Activated CD4-positive, alpha-beta T cell treated with anti-CD3 and anti-CD28 coated beads for 36 hours (primary cell): ENCODE measurements at regions not wholly inside any gene's neighbourhood (a gene's known extent, or its start where the extent isn't known, plus 50 kb on each side); places are given as distances from the start of the nearest gene placed in this dataset.

Experiments used
- ATAC-seq: fragments of 200-7000 bp; cut with Tn5 transposase; one replicate; pipeline ENCODE4 v1.10.0; 2021; ENCODE audit warnings: mild to moderate bottlenecking, moderate library complexity
- CTCF ChIA-PET: fragments of 350-600 bp; sonication (Branson Sonifier 250); formaldehyde crosslinking; loops from one replicate; lab custom pipeline; 2021; ENCODE audit warnings: antibody characterized with exemption; lab: Charles Lee
- POLR2A ChIA-PET: fragments of 350-600 bp; sonication (Branson Sonifier 250); formaldehyde crosslinking; loops from one replicate; lab custom pipeline; 2021; ENCODE audit warnings: antibody characterized with exemption, inconsistent platforms; lab: Charles Lee
- DNase-seq: peaks from one replicate; pipeline ENCODE4 v3.0.0-alpha.2; 2020
- H3K27ac Mint-ChIP-seq: one replicate; pipeline ENCODE4 v1.8.0; 2021; ENCODE audit warnings: mixed read lengths
- H3K27me3 Mint-ChIP-seq: one replicate; pipeline ENCODE4 v1.8.0; 2021; ENCODE audit warnings: mixed read lengths
- H3K36me3 Mint-ChIP-seq: one replicate; pipeline ENCODE4 v1.8.0; 2021; ENCODE audit warnings: low read depth, mixed read lengths
- H3K4me1 Mint-ChIP-seq: one replicate; pipeline ENCODE4 v1.8.0; 2021; ENCODE audit warnings: mixed read lengths
- H3K4me3 Mint-ChIP-seq: one replicate; pipeline ENCODE4 v1.8.0; 2021; ENCODE audit warnings: mild to moderate bottlenecking, moderate library complexity, mixed read lengths
- H3K9me3 Mint-ChIP-seq: one replicate; pipeline ENCODE4 v1.8.0; 2021; ENCODE audit warnings: low read depth, mixed read lengths
- intact Hi-C, 2 experiments: fragments of 100-400 bp; cut with DNase I in 1 of 2; cut with micrococcal nuclease in 1 of 2; formaldehyde crosslinking; loops; one replicate each; pipeline versions ENCODE4 v1.14.2 to v1.15.1; 2022 to 2024; cut with DNase I, micrococcal nuclease

DNA sequence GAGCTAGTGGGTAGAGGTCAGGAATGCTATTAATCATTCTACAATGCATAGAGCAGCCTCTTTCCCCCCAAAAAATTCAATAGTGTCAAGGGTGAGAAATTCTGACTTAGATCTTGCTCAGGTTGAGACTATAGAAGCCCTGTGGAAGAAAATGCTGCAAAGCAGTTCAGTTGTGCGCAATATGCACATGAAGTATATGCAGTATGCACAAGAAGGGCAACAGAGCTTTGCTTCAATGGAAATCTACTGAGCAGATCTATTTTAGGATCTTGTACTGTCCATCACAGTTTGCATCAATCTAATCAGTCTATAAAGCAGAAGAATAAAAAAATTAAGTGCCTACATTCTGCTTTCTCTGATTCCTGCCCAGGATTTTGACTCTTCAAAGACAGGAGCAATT, 225.8 kb upstream of the STEAP1 start:
- Mint-ChIP-seq H3K27ac (no peak overlapping the region), H3K9me3 (peaks cover 2% of the 10 kb centered on the region), H3K4me3 (no peak overlapping the region), H3K36me3 (no peaks in the 10 kb centered on the region), H3K27me3 (no peaks in the 10 kb centered on the region), H3K4me1 (no peaks in the 10 kb centered on the region)
- no peak for DNase-seq
- ChIA-PET CTCF (no interaction called here), POLR2A (no interaction called here)
- intact Hi-C loops = no loop called here
- no peak for ATAC-seq

DNA sequence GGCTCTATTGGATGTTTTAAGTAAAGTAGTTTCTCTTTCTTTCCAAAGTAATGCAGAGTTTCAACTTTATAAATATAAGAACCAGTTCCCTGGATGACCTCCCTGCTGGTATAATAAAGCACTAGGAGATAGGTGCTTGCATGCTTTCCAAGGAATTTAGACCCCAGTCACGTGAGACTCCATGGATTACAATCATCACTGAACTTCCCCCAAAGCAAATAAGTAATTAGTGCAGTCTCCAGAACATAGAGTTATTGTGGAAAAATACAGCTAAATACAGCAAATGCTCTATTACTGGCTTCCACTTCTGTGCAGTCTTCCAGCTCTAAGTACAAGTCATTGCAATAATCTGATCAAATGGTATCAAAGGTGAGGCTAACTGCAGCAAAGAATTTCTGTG, 220.2 kb upstream of the STEAP1 start:
- no peak overlapping the region for H3K4me3 Mint-ChIP-seq
- H3K4me1 Mint-ChIP-seq = no peaks in the 10 kb centered on the region
- POLR2A ChIA-PET = no interaction called here
- H3K36me3 Mint-ChIP-seq = no peaks in the 10 kb centered on the region
- no peaks in the 10 kb centered on the region for H3K27me3 Mint-ChIP-seq
- intact Hi-C loops = no loop called here
- CTCF ChIA-PET = interaction anchor here (0.7 to 1.0 kb wide), 2 partner anchors 13 to 197 kb away, joined by 3 read pairs; no protein-coding TSS in a partner anchor
- ATAC-seq = no peak
- DNase-seq = no peak
- H3K9me3 Mint-ChIP-seq = peaks cover 2% of the 10 kb centered on the region
- H3K27ac Mint-ChIP-seq = no peak overlapping the region

DNA sequence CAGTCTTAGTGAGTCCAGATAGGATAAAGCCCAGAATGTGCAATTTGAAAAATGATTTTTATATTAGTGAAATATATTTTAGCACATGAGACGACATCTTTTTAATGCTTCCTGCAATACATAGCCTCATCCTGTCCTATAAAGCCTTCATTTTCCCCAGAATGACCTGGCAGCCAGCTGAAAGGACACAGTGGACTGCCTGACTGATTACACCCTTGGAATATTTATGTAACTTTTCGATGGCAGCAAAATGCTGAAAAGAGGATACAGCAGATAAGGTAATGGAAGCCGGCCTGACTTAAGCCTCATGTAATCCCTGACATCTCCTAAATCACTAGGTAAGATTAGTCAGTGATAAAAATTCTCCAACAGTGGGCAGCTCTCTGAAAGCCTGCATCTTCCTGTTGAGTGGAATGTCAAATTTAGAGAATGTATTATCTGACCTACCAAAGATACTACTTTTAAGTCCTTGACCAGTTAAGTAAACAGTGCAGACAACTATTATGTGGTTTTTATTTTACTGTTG, 210.7 kb upstream of the STEAP1 start:
- DNase-seq (no peak), ATAC-seq (no peak)
- no peak overlapping the region for H3K4me3 Mint-ChIP-seq
- no peak overlapping the region for H3K27ac Mint-ChIP-seq
- intact Hi-C loops = no loop called here
- no peaks in the 10 kb centered on the region for H3K4me1 Mint-ChIP-seq
- no peaks in the 10 kb centered on the region for H3K27me3 Mint-ChIP-seq
- no peaks in the 10 kb centered on the region for H3K36me3 Mint-ChIP-seq
- no peaks in the 10 kb centered on the region for H3K9me3 Mint-ChIP-seq
- CTCF ChIA-PET = no interaction called here
- POLR2A ChIA-PET = no interaction called here

DNA sequence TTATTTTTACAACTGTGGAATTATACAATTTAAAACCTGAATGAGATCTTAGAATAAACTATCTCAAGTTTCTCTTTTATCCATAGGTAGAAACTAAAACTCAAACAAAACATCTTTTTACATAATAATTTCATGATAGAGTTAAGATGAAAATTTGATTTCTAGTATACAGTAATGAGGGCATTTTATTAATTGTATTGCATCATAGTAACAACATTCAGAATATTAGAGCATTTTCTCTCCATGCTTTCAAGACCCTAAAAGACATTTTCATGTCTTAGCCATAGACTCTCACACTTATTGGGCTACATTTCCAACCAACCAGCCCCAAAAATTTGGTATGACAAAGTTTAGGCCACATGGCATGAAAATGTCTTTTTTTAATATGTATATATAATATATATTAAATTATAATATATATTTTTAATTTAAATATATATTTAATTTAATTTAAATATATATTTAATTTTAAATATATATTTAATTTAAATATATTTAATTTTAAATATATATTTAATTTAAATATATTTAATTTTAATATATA, 195.7 kb upstream of the STEAP1 start:
- peaks cover 2% of the 10 kb centered on the region for H3K9me3 Mint-ChIP-seq
- no peak overlapping the region for H3K27ac Mint-ChIP-seq
- no peaks in the 10 kb centered on the region for H3K4me1 Mint-ChIP-seq
- H3K4me3 Mint-ChIP-seq = no peak overlapping the region
- intact Hi-C loops = no loop called here
- POLR2A ChIA-PET = no interaction called here
- ATAC-seq (no peak), DNase-seq (no peak)
- CTCF ChIA-PET = no interaction called here
- no peaks in the 10 kb centered on the region for H3K36me3 Mint-ChIP-seq
- no peaks in the 10 kb centered on the region for H3K27me3 Mint-ChIP-seq

DNA sequence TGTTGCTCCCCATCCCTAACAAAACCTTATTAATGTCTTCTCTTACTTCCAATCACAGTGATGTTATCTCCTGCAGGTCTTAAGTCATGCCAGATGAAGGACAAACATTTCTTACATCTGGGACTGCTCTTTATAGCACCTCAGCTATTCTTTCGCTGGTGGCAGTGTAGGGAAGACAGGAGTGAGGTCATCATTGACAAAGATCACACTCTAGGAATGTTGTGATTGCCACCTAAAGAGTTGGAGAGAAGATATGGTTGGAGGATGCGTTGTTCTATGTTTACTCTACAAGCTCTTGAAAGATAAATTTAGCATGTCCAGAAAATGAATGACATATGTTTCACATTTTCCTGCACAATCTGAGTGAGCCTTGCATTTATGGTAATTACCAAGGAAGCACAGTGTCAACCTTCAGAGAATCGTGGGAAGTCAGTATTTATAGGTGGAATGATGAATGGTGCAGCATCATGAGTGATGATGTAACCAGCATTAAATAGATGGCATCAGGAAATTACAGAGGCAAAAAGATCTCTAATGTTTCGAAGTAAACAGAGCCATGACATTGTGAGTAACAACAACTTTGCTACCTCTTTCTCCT, 188.1 kb upstream of the STEAP1 start:
- ChIA-PET CTCF (no interaction called here), POLR2A (no interaction called here)
- H3K27ac Mint-ChIP-seq = no peak overlapping the region
- H3K4me1 Mint-ChIP-seq = no peaks in the 10 kb centered on the region
- intact Hi-C loops = no loop called here
- no peak for DNase-seq
- no peaks in the 10 kb centered on the region for H3K36me3 Mint-ChIP-seq
- no peak for ATAC-seq
- H3K4me3 Mint-ChIP-seq = no peak overlapping the region
- no peaks in the 10 kb centered on the region for H3K9me3 Mint-ChIP-seq
- no peaks in the 10 kb centered on the region for H3K27me3 Mint-ChIP-seq

DNA sequence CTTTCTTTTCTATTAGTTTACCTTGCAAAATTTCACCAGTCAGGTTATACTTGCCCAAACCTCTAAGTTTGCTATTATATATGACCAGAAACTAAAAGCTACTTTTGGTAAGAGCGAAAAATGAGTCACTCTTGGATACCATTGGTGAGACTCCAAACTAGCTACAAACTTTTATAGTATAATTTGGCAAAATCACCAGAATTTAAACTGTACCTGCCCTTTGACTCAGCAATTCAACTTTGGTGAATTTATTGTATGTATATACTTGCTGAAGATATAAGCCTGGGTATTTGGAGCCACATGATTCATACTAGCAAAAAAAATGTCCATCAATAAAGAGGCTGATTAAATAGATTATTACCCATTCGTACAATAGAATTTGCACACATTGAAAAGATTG, 178.7 kb upstream of the STEAP1 start:
- intact Hi-C loops = no loop called here
- CTCF ChIA-PET = no interaction called here

DNA sequence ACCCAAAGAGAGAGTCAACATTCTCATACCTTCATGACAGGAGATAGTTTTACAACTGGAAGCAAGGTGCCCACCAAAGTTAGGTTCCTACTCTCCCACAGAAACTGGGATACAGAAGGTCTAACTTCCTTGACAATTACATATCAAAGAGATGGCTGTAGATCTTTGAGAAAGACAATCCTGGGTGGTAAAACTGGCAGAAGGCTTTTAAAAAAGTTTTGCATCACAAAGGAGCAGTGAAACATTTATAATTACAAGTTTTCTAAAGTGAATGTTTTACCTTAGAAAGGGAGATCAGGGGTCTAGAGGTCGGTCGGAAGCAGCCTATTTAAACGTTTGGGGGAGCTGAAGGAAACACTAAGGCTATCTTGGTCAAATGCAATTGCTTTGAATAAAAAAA, 166.6 kb upstream of the STEAP1 start:
- H3K4me1 Mint-ChIP-seq = no peaks in the 10 kb centered on the region
- DNase-seq (no peak), ATAC-seq (no peak)
- no peak overlapping the region for H3K4me3 Mint-ChIP-seq
- no peak overlapping the region for H3K27ac Mint-ChIP-seq
- ChIA-PET POLR2A (no interaction called here), CTCF (interaction anchor here (0.9 kb wide), 1 partner anchor 16 kb away, joined by 3 read pairs; no protein-coding TSS in a partner anchor)
- intact Hi-C loops = no loop called here
- peaks cover 3% of the 10 kb centered on the region for H3K9me3 Mint-ChIP-seq
- H3K27me3 Mint-ChIP-seq = no peaks in the 10 kb centered on the region
- no peaks in the 10 kb centered on the region for H3K36me3 Mint-ChIP-seq

More for the DNA sequence above, 178.7 kb upstream of the STEAP1 start:
- no peak overlapping the region for H3K4me3 Mint-ChIP-seq
- POLR2A ChIA-PET = no interaction called here
- H3K9me3 Mint-ChIP-seq = no peaks in the 10 kb centered on the region
- H3K27ac Mint-ChIP-seq = no peak overlapping the region
- ATAC-seq (no peak), DNase-seq (no peak)
- H3K27me3 Mint-ChIP-seq = no peaks in the 10 kb centered on the region
- no peaks in the 10 kb centered on the region for H3K4me1 Mint-ChIP-seq
- no peaks in the 10 kb centered on the region for H3K36me3 Mint-ChIP-seq

DNA sequence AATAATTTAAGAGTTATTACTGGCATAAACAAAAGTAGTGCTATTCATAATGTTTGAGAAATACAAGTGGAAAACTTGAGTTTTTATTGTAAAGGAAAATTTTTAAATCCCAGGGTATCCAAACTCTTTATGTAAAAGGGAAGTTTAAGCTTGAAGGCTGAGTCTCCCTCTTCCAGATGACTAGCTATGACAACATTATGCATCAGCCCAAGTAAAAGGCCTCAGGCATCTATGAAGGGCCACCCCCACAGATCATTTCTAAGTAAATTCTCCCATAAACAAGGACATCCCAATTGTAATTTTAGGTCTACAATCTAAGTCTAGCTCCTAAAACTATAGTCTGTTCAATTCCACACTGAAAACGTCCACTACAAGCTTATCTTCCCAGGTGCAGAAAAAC, 166.2 kb upstream of the STEAP1 start:
- Mint-ChIP-seq H3K36me3 (no peaks in the 10 kb centered on the region), H3K27me3 (no peaks in the 10 kb centered on the region), H3K4me1 (no peaks in the 10 kb centered on the region), H3K9me3 (peaks cover 3% of the 10 kb centered on the region), H3K4me3 (no peak overlapping the region), H3K27ac (no peak overlapping the region)
- ChIA-PET CTCF (interaction anchor here (0.9 kb wide), 1 partner anchor 15 kb away, joined by 3 read pairs; no protein-coding TSS in a partner anchor), POLR2A (no interaction called here)
- ATAC-seq (no peak), DNase-seq (no peak)
- intact Hi-C loops = no loop called here

DNA sequence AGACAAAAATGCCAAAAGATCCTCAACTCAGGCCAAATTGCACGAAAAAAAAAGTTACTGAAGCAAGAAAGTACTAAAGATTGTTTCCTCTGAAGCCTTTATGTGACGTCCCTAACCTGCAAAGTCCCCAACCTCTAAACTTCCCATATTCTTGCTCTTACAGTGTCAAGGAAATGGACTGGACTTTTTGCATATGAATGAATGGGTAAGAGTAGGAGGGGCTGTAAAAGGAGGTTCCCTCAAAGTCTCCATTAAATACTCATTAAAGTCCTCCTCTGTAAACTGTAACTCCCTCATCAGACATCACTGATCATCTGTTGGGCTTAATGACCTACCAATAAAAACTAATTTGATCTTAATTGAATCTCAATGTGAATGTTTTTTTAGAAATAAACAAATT, 164.8 kb upstream of the STEAP1 start:
- intact Hi-C loops = no loop called here
- Mint-ChIP-seq H3K36me3 (no peaks in the 10 kb centered on the region), H3K9me3 (no peaks in the 10 kb centered on the region), H3K27me3 (no peaks in the 10 kb centered on the region), H3K4me1 (no peaks in the 10 kb centered on the region), H3K27ac (no peak overlapping the region), H3K4me3 (no peak overlapping the region)
- ATAC-seq (no peak), DNase-seq (no peak)
- POLR2A ChIA-PET = no interaction called here
- CTCF ChIA-PET = interaction anchor here (0.6 kb wide), 1 partner anchor 66 kb away, joined by 3 read pairs; no protein-coding TSS in a partner anchor

DNA sequence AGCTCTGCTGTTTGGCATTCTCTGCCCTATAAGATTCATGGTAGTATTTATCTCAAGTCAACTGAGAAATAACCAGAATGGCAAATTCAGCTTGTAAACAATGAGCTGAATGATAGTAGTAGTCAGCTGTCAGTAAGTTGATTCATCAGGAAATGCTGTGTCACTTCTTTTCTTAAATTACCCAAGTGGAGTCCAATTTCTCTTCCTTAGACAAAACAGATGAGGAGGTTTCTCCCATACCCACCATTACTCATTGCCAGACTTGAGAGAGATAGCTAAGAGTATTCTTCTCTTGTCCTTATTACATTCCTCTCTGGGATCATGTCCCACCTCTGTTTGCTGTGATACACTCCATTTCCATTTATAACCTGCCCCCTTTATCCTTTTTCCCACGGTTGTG, 159.8 kb upstream of the STEAP1 start:
- POLR2A ChIA-PET = no interaction called here
- H3K9me3 Mint-ChIP-seq = peaks cover 8% of the 10 kb centered on the region

DNA sequence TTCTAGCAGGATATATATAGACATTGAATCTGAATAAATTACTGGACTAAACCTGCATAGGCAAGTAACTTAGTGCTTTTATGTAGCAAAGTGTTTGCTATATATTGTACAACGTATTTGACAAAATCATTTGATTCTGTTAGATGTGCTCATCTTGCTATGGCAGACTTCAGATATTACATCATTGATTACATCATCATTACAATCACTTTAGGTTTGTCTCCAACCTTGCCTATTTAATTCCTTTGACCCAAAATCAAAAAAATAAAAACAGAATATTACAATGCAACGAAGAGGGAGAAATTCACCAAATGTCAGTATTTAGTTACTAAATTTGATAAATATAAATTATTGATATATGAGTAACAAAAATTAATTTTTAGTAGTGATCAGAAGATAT, 155.7 kb upstream of the STEAP1 start:
- DNase-seq (no peak), ATAC-seq (no peak)
- H3K4me3 Mint-ChIP-seq = no peak overlapping the region
- H3K9me3 Mint-ChIP-seq = peaks cover 8% of the 10 kb centered on the region
- intact Hi-C loops = no loop called here
- H3K27me3 Mint-ChIP-seq = peaks cover 1% of the 10 kb centered on the region
- no peak overlapping the region for H3K27ac Mint-ChIP-seq
- POLR2A ChIA-PET = no interaction called here
- H3K36me3 Mint-ChIP-seq = no peaks in the 10 kb centered on the region
- CTCF ChIA-PET = no interaction called here
- no peaks in the 10 kb centered on the region for H3K4me1 Mint-ChIP-seq

More for the DNA sequence above, 159.8 kb upstream of the STEAP1 start:
- DNase-seq = no peak
- Mint-ChIP-seq H3K4me1 (no peaks in the 10 kb centered on the region), H3K27me3 (peaks cover 1% of the 10 kb centered on the region), H3K4me3 (no peak overlapping the region), H3K36me3 (no peaks in the 10 kb centered on the region), H3K27ac (no peak overlapping the region)
- no peak for ATAC-seq
- CTCF ChIA-PET = no interaction called here
- intact Hi-C loops = no loop called here

DNA sequence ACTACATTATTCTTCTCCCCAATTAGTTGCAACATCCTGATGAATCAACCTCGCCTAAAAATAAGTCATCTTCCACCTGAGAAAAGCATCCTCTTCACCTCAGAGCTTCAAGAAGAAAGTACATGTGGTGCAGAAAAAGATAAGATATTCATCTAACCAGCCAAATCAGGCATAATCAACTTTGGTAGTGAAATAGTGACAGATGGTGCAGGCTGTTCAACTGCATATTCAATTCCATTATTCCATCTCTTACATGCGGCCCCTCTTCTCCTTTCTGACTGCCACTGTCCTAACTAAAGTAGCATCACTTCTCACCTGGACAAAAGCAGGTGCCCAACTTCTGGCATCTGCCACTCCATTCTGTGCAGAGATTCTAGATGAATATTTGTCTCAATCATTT, 148.4 kb upstream of the STEAP1 start:
- no peak overlapping the region for H3K27ac Mint-ChIP-seq
- H3K27me3 Mint-ChIP-seq = no peaks in the 10 kb centered on the region
- no peak overlapping the region for H3K4me3 Mint-ChIP-seq
- ChIA-PET CTCF (no interaction called here), POLR2A (no interaction called here)
- intact Hi-C loops = no loop called here
- ATAC-seq (no peak), DNase-seq (no peak)
- no peaks in the 10 kb centered on the region for H3K9me3 Mint-ChIP-seq
- no peaks in the 10 kb centered on the region for H3K36me3 Mint-ChIP-seq
- no peaks in the 10 kb centered on the region for H3K4me1 Mint-ChIP-seq
